Endothelial cell of umbilical vein (primary cell): ENCODE measurements at regions not wholly inside any gene's neighbourhood (a gene's known extent, or its start where the extent isn't known, plus 50 kb on each side); places are given as distances from the start of the nearest gene placed in this dataset.

Source experiments
- BruUV-seq: library from RNA; stranded (reverse); fragments of 400-500 nt; replicated peaks from 2 replicates; lab custom pipeline; 2021; lab: Mats Ljungman, UMichigan
- CTCF ChIA-PET: fragments of 300-600, 350-600 bp; sonication (Branson Sonifier 250); formaldehyde crosslinking; loops from one replicate; lab custom pipeline; 2021; ENCODE audit warnings: antibody characterized with exemption, inconsistent platforms; lab: Charles Lee
- POLR2A ChIA-PET: fragments of 300-600, 350-600 bp; sonication (Branson Sonifier 250); formaldehyde crosslinking; loops from one replicate; lab custom pipeline; 2021; ENCODE audit warnings: antibody characterized with exemption, inconsistent platforms; lab: Charles Lee
- DNase-seq: peaks from one replicate; pipeline ENCODE4 v3.0.0-alpha.2; 2011; ENCODE audit warnings: low read depth, low spot score
- FAIRE-seq: peaks from 2 replicates; lab custom pipeline; 2011; peaks lifted over from hg19 to GRCh38; lab: Jason Lieb, UNC
- H2AFZ ChIP-seq: 2 replicates; pipeline ENCODE4 v1.6.0; 2012; ENCODE audit warnings: low read depth, low read length, control low read depth, inconsistent platforms
- H3K27ac ChIP-seq: 2 replicates; pipeline ENCODE4 v1.5.1; 2011; ENCODE audit warnings: low read depth, mild to moderate bottlenecking, control low read depth, low read length, moderate library complexity; ENCODE audit not compliant: insufficient read depth
- H3K27me3 ChIP-seq, 2 experiments: 2 replicates each; pipeline versions ENCODE4 v1.6.0 to v1.6.1; 2011; ENCODE audit warnings: low read length in 2 of 2, mixed read lengths in 1 of 2; ENCODE audit not compliant: control insufficient read depth in 2 of 2, insufficient read depth in 2 of 2
- H3K36me3 ChIP-seq, 2 experiments: 2 replicates in 1 of 2; 3 replicates in 1 of 2; pipeline ENCODE4 v1.5.1; 2011; ENCODE audit warnings: low read length in 2 of 2, mild to moderate bottlenecking in 1 of 2, moderate library complexity in 1 of 2; ENCODE audit not compliant: control insufficient read depth in 2 of 2, insufficient read depth in 2 of 2; ENCODE audit errors: extremely low read depth in 1 of 2
- H3K4me1 ChIP-seq: 3 replicates; pipeline ENCODE4 v1.5.1; 2011; ENCODE audit warnings: mild to moderate bottlenecking, low read length; ENCODE audit not compliant: control insufficient read depth, insufficient read depth; ENCODE audit errors: extremely low read depth
- H3K4me2 ChIP-seq: 2 replicates; pipeline ENCODE4 v1.6.1; 2011; ENCODE audit warnings: low read length, control low read depth, mixed read lengths; ENCODE audit not compliant: insufficient read depth
- H3K4me3 ChIP-seq, 3 experiments: fragments of 200-600 bp in 1 of 3; sonication (generic), shearing (Covaris generic) in 1 of 3; replicated peaks in 1 of 3; 2 replicates each; pipeline ENCODE4 v1.5.1; 2011 to 2016; ENCODE audit warnings: control low read depth in 3 of 3, low read length in 3 of 3, mild to moderate bottlenecking in 2 of 3, inconsistent platforms in 1 of 3, low read depth in 1 of 3, moderate library complexity in 1 of 3; ENCODE audit not compliant: insufficient read depth in 1 of 3
- H3K79me2 ChIP-seq: 2 replicates; pipeline ENCODE4 v1.6.0; 2012; ENCODE audit warnings: low read length, inconsistent platforms; ENCODE audit not compliant: control insufficient read depth, insufficient read depth
- H3K9ac ChIP-seq: replicated peaks from 2 replicates; pipeline ENCODE3; 2011; ENCODE audit warnings: low read length, control low read depth; ENCODE audit not compliant: insufficient read depth; ENCODE audit errors: extremely low read depth
- H3K9me1 ChIP-seq: replicated peaks from 3 replicates; pipeline ENCODE4 v1.6.0; 2011; ENCODE audit warnings: mild to moderate bottlenecking, low read length; ENCODE audit not compliant: control insufficient read depth, insufficient read depth; ENCODE audit errors: extremely low read depth
- H3K9me3 ChIP-seq: replicated peaks from 2 replicates; pipeline ENCODE4 v1.5.1; 2012; ENCODE audit warnings: low read length, inconsistent platforms; ENCODE audit not compliant: control insufficient read depth, insufficient read depth
- H4K20me1 ChIP-seq: replicated peaks from 2 replicates; pipeline ENCODE3; 2011; ENCODE audit warnings: mild to moderate bottlenecking, low read length; ENCODE audit not compliant: control insufficient read depth, insufficient read depth; ENCODE audit errors: extremely low read depth
- FOS ChIP-seq: IDR thresholded peaks from 2 replicates; pipeline ENCODE4 v1.6.1; 2011; ENCODE audit warnings: mild to moderate bottlenecking, low read length, moderate library complexity, borderline replicate concordance; ENCODE audit not compliant: insufficient read depth
- JUN ChIP-seq: IDR thresholded peaks from 2 replicates; pipeline ENCODE4 v1.6.1; 2011; ENCODE audit warnings: borderline replicate concordance, low read depth; ENCODE audit not compliant: insufficient read length, insufficient read depth
- MYC ChIP-seq: IDR thresholded peaks from one replicate; pipeline ENCODE4 v1.6.1; 2011; ENCODE audit warnings: mild to moderate bottlenecking, low read depth, low read length
- POLR2A ChIP-seq: IDR thresholded peaks from 2 replicates; pipeline ENCODE4 v1.6.1; 2012; ENCODE audit warnings: low read depth, mild to moderate bottlenecking, control low read depth, low read length
- POLR2AphosphoS5 ChIP-seq: IDR thresholded peaks from 2 replicates; pipeline ENCODE4 v1.6.1; 2012; ENCODE audit warnings: low read depth, mild to moderate bottlenecking, control low read depth, low read length, moderate library complexity; ENCODE audit not compliant: insufficient read depth
- dilution Hi-C: fragments of 300-500 bp; cut with MboI; formaldehyde crosslinking; loops from one replicate; pipeline ENCODE4 v1.15.0; 2019; ENCODE audit warnings: low sequenced_read_pairs; ENCODE audit not compliant: extremely low pct_ligation_motif_present
- intact Hi-C: fragments of 100-400 bp; cut with micrococcal nuclease; formaldehyde crosslinking; loops from one replicate; pipeline ENCODE4 v1.10.0; 2022
- TF ChIP-seq, protein P1 (sequence below), 2 donors: IDR thresholded peaks; 1 replicate in 1 of 2; 2 replicates in 1 of 2; pipeline ENCODE4 v1.5.1; 2011; ENCODE audit warnings: low read length in 2 of 2, mild to moderate bottlenecking in 2 of 2, moderate library complexity in 2 of 2, control low read depth in 1 of 2, inconsistent platforms in 1 of 2, low read depth in 1 of 2; ENCODE audit not compliant: insufficient read depth in 1 of 2; ENCODE audit errors: extremely low read depth in 1 of 2

DNA sequence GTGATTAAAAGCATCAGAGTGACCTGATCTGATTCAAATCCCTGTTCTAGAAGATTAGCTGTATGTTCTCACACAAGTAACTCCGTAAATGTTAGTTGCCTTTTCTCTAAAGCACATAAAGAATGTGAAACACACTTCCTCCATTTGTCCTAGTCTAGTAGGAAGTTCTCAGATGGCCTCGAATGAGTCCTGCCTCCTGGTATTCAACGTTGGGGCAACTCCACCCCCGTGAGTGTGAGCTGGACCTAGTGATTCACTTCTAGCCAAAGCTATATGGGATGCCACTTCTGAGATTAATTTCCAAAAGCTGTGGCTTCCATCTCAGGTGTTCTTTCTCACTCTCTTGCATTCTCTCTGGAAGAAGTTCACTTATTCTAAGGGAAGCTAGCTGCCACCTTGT is 267.6 kb downstream of the GPATCH2 start:
- no peaks in the 10 kb centered on the region for H3K36me3 ChIP-seq
- no peak overlapping the region for H3K9ac ChIP-seq
- DNase-seq (no peak), FAIRE-seq (no peak)
- H3K79me2 ChIP-seq: no peaks in the 10 kb centered on the region
- H3K27me3 ChIP-seq: no peaks in the 10 kb centered on the region
- ChIA-PET POLR2A (no interaction called here), CTCF (no interaction called here)
- H4K20me1 ChIP-seq: no peaks in the 10 kb centered on the region
- H3K4me1 ChIP-seq: no peaks in the 10 kb centered on the region
- no peak overlapping the region for H3K27ac ChIP-seq
- intact Hi-C loops: no loop called here
- H2AFZ ChIP-seq: no peak overlapping the region
- no peaks in the 10 kb centered on the region for H3K9me1 ChIP-seq
- H3K4me2 ChIP-seq: no peak overlapping the region
- no peak for TF ChIP-seq POLR2A
- no peak overlapping the region for H3K4me3 ChIP-seq
- H3K9me3 ChIP-seq: no peaks in the 10 kb centered on the region
- dilution Hi-C loops: no loop called here
- BruUV-seq: no TSS peak

DNA sequence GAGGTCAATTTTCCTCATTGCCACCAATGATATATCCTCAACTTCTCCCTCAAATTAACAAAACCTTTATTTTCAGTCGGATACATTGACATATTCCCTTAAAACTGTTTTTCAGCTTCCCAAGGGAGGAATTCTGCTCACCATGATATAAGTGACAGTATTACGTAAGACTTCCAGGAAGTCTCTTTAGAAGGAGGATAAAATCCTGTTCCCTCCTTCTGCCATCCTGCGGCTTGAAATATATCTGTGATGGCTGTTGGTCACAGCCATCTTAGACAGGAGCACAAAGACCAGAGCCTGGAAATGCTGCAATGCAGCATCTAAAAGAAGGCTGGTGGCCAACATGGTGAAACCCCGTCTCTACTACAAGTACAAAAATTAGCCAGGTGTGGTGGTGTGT is 270.4 kb downstream of the GPATCH2 start:
- H3K4me1 ChIP-seq: no peaks in the 10 kb centered on the region
- ChIA-PET CTCF (no interaction called here), POLR2A (no interaction called here)
- no peaks in the 10 kb centered on the region for H3K9me1 ChIP-seq
- H3K27me3 ChIP-seq: no peaks in the 10 kb centered on the region
- no peak for TF ChIP-seq POLR2A
- TF ChIP-seq FOS: no peak
- no peak for TF ChIP-seq MYC
- no peak for TF ChIP-seq JUN
- TF ChIP-seq, protein P1, sequence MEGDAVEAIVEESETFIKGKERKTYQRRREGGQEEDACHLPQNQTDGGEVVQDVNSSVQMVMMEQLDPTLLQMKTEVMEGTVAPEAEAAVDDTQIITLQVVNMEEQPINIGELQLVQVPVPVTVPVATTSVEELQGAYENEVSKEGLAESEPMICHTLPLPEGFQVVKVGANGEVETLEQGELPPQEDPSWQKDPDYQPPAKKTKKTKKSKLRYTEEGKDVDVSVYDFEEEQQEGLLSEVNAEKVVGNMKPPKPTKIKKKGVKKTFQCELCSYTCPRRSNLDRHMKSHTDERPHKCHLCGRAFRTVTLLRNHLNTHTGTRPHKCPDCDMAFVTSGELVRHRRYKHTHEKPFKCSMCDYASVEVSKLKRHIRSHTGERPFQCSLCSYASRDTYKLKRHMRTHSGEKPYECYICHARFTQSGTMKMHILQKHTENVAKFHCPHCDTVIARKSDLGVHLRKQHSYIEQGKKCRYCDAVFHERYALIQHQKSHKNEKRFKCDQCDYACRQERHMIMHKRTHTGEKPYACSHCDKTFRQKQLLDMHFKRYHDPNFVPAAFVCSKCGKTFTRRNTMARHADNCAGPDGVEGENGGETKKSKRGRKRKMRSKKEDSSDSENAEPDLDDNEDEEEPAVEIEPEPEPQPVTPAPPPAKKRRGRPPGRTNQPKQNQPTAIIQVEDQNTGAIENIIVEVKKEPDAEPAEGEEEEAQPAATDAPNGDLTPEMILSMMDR (IDR thresholded peaks at IDR 0.05; ENCODE audit: extremely low read depth in 1 of 2, insufficient read depth in 1 of 2, low read depth in 1 of 2, low read length in 2 of 2): no peak
- TF ChIP-seq POLR2AphosphoS5: no peak
- H3K36me3 ChIP-seq: no peaks in the 10 kb centered on the region
- DNase-seq (no peak), FAIRE-seq (no peak)
- H3K79me2 ChIP-seq: no peaks in the 10 kb centered on the region
- no peak overlapping the region for H3K9ac ChIP-seq
- no peak overlapping the region for H3K4me2 ChIP-seq
- H3K9me3 ChIP-seq: no peaks in the 10 kb centered on the region
- dilution Hi-C loops: no loop called here
- BruUV-seq: no TSS peak
- H2AFZ ChIP-seq: no peak overlapping the region
- no peak overlapping the region for H3K27ac ChIP-seq
- no peak overlapping the region for H3K4me3 ChIP-seq
- intact Hi-C loops: no loop called here
- no peaks in the 10 kb centered on the region for H4K20me1 ChIP-seq
